ENCODE measurements at regions not wholly inside any gene's neighbourhood (a gene's known extent, or its start where the extent isn't known, plus 50 kb on each side); places are given as distances from the start of the nearest gene placed in this dataset.

DNA sequence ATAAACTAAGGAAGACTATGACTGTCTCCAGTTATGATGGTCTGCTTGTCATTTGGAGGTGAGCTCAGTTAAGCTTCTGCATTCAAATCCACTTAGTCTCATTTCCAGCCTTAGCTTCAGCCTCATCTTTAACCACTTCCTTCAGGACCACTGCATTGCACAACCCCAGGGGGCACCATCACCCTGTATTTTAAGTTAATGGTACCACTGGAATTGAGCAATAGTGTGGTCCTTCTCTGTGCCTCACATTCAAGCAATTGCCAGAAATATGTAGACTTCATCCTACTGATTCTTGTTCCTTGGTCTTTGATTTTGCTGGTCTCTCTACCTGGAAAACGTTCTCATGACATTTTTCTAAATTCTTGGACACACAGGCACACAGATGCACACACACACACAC, 131.5 kb upstream of the PTPN3 start:
- no peak for TF ChIP-seq POLR2A (IDR thresholded peaks at IDR 0.05)
- TF ChIP-seq, protein P1, sequence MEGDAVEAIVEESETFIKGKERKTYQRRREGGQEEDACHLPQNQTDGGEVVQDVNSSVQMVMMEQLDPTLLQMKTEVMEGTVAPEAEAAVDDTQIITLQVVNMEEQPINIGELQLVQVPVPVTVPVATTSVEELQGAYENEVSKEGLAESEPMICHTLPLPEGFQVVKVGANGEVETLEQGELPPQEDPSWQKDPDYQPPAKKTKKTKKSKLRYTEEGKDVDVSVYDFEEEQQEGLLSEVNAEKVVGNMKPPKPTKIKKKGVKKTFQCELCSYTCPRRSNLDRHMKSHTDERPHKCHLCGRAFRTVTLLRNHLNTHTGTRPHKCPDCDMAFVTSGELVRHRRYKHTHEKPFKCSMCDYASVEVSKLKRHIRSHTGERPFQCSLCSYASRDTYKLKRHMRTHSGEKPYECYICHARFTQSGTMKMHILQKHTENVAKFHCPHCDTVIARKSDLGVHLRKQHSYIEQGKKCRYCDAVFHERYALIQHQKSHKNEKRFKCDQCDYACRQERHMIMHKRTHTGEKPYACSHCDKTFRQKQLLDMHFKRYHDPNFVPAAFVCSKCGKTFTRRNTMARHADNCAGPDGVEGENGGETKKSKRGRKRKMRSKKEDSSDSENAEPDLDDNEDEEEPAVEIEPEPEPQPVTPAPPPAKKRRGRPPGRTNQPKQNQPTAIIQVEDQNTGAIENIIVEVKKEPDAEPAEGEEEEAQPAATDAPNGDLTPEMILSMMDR (IDR thresholded peaks at IDR 0.05): no peak
